Epithelial cell of prostate (primary cell): ENCODE measurements at regions not wholly inside any gene's neighbourhood (a gene's known extent, or its start where the extent isn't known, plus 50 kb on each side); places are given as distances from the start of the nearest gene placed in this dataset.

Source experiments
- DNase-seq: peaks from one replicate; pipeline ENCODE4 v3.0.0-alpha.2; 2011; ENCODE audit warnings: low read depth, low spot score
- H3K27ac ChIP-seq: fragments of 450-650 bp; 2 replicates; pipeline ENCODE4 v1.5.1; 2017; ENCODE audit warnings: mild to moderate bottlenecking

DNA sequence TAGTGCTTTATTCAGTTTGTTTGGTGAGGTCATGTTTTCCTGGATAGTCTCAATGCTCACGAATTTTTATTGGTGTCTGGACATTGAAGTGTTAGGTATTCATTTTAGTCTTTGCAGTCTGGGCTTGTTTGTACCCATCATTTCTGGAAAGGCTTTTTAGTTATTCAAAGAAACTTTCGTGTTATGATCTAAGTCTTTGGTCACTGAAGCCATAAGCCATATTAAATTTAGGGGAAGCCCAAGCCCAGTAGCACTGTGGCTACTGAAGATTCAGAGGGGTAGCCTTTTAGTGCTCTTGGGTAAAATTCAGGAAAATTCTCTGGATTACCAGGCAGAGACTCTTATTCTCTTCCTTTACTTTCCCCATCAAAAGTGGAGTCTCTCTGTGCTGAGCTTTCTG lies 56.2 kb upstream of the PEX5L start:
- H3K27ac ChIP-seq, result no peak overlapping the region
- no peak for DNase-seq

- no peak overlapping the region for H3K27ac ChIP-seq
- no peak for DNase-seq
Measured at GRCh38 chr3:180093535-180093934, 56.8 kb upstream of the PEX5L start.

GRCh38 chr3:180097626-180098025 lies 60.9 kb upstream of the PEX5L start:
- DNase-seq, result no peak
- no peak overlapping the region for H3K27ac ChIP-seq

DNA sequence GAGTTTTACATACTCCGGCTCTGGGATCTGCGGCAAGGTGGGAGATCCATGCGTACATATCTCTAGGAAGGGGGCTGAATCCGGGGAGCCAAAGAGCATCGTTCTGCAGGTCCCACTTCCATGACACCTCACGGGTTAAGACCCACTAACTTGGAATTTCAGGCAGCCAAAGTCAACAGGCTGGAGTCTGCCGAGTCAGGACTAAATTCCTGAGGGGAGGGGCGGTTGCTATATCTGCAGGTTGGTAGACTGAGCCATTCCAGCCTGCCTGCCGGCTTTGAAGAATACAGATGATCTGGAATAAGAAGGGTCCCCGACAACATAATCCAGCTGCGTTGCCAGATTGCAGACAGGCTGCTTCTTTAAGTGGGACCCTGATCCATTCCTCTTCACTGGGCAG lies 65.4 kb upstream of the PEX5L start:
- no peak for DNase-seq

DNA sequence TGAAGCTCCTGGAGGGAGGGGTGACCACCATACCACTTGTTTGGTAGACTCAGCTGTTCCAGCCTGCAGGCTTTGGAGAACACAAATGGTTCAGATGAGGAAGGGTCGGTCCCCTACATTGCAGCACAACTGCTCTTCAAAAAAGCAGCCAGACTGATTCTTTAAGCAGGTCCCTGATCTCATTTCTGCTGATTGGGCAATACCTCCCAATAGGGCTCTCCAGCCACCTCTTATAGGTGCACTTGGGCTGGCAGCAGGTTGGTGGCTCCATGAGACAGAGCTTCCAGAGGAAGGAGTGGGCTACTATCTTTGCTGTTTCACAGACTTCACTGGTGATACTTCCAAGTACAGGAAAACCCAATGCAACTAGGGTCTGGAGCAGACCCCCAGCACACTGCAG lies 65.9 kb upstream of the PEX5L start:
- no peak for DNase-seq
- no peak overlapping the region for H3K27ac ChIP-seq

More for the DNA sequence above, 65.4 kb upstream of the PEX5L start:
- no peak overlapping the region for H3K27ac ChIP-seq

- no peak for DNase-seq
- no peak overlapping the region for H3K27ac ChIP-seq
Measured at GRCh38 chr3:180116203-180116602, 79.5 kb upstream of the PEX5L start.

- DNase-seq, result no peak
- H3K27ac ChIP-seq, result no peak overlapping the region
Measured at GRCh38 chr3:180116658-180117057, 79.9 kb upstream of the PEX5L start.

- DNase-seq, result no peak
- no peak overlapping the region for H3K27ac ChIP-seq
Measured at GRCh38 chr3:180117381-180118163, 80.8 kb upstream of the PEX5L start.

DNA sequence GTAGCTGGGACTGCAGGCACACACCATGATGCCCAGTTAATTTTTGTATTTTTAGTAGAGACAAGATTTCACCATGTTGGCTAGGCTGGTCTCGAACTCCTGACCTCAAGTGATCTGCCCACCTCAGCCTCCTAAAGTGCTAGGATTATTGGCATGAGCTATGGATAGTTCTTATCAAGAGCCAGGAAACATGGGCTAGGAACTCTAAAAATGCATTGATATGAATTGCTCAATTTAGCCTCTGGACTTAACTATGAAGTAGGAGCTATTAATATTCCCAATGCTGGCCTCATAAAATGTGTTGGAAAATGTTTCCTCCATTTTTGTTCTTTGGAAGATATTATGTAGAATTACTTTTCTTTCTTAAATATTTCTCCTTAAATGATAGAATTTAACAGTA lies 82.8 kb upstream of the PEX5L start:
- no peak overlapping the region for H3K27ac ChIP-seq
- DNase-seq, result no peak

GRCh38 chr3:180123928-180124327 lies 87.2 kb upstream of the PEX5L start:
- no peak overlapping the region for H3K27ac ChIP-seq
- no peak for DNase-seq

DNA sequence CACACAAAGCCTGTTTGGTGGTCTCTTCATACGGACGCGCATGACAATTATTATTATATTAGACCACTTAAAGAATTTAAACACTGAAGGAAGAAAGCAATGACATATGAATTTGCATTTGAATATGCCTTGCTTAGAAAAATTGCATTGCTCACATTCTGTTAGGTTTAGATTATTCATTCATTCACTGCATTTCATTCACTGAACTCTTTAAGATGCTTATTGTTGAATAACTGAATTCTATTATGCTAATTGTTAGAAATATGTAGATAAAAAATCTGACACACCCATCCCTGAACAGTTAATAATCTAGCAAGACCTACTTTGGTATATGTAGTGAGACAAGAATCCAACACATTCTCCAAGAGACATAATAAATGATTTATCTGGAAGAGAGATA lies 94.4 kb upstream of the PEX5L start:
- H3K27ac ChIP-seq, result no peak overlapping the region
- no peak for DNase-seq

GRCh38 chr3:180135101-180135500 lies 98.4 kb upstream of the PEX5L start:
- DNase-seq, result no peak
- no peak overlapping the region for H3K27ac ChIP-seq

GRCh38 chr3:180138871-180139270 lies 102.1 kb upstream of the PEX5L start:
- no peak overlapping the region for H3K27ac ChIP-seq
- DNase-seq, result no peak

- H3K27ac ChIP-seq, result no peak overlapping the region
- DNase-seq, result no peak
Measured at GRCh38 chr3:180142041-180142440, 105.3 kb upstream of the PEX5L start.

DNA sequence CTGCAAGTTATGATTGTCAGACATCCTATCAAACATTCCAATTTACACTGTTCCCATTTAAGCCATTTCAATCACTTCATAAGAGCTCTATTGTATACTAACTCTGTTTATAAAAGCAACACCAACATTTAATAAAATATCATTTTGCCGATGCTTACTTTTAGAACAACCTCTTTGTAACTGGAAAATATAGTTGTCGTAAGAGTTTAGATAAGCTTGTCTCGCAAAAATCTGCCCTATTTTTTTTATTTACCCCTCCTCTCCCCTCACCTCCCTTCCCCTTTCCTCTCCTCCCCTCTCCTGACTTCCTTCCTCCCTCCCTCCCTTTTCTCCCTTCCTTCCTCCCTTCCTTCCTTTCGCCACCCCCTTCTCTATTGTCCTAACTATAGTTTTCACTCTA lies 105.7 kb upstream of the PEX5L start:
- no peak overlapping the region for H3K27ac ChIP-seq
- DNase-seq, result no peak

- no peak for DNase-seq
- H3K27ac ChIP-seq, result no peak overlapping the region
Measured at GRCh38 chr3:180161770-180162169, 125.0 kb upstream of the PEX5L start.

DNA sequence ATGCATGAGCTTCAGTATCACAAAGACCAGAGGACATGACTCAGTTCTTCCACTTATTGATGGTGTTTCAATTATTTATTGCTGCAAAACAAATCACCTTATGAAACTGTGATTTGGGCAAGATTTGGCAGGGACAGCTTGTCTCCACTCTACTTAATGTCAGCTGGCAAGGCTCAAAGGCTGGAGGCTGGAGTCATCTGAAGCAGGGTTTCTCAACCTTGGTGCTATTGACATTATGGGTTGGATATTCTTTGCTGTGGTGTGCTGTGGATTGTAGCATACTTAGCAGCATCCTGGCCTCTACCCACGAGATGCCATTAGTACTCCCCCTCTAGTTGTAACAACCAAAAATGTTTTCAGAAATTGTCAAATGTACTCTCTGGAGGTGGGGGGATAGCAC lies 138.8 kb upstream of the PEX5L start:
- H3K27ac ChIP-seq, result no peak overlapping the region
- no peak for DNase-seq

- DNase-seq, result no peak
- H3K27ac ChIP-seq, result no peak overlapping the region
Measured at GRCh38 chr3:180176059-180176458, 139.3 kb upstream of the PEX5L start.

GRCh38 chr3:180177255-180177654 lies 140.5 kb upstream of the PEX5L start:
- no peak overlapping the region for H3K27ac ChIP-seq
- DNase-seq, result no peak

- no peak for DNase-seq
Measured at GRCh38 chr3:180179562-180179961, 142.8 kb upstream of the PEX5L start.

GRCh38 chr3:180180795-180181194 lies 144.1 kb upstream of the PEX5L start:
- H3K27ac ChIP-seq, result peak overlapping the region; percentile 34
- no peak for DNase-seq

More at GRCh38 chr3:180179562-180179961, 142.8 kb upstream of the PEX5L start:
- no peak overlapping the region for H3K27ac ChIP-seq

DNA sequence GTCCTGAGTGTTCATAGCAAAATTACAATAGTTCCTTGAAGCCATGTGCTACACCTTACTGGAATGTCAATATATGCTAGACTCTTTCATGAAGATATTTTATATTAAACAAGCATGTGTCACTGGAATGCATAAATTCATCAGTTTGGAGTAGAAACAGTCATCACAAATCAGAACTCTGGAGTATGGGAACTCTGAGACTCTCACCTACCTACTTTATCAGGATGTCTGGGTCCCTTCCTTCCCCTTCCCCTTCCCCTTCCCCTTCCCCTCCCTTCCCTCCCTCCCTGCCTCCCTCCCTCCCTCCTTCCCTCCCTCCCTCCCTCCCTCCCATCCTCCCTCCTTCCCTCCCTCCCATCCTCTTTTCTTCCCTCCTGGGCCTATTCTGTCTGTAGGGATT lies 144.7 kb upstream of the PEX5L start:
- peak overlapping the region; percentile 34 for H3K27ac ChIP-seq
- no peak for DNase-seq
